ENCODE measurements at regions not wholly inside any gene's neighbourhood (a gene's known extent, or its start where the extent isn't known, plus 50 kb on each side); places are given as distances from the start of the nearest gene placed in this dataset.
A peak's percentile ranks its signal among the peaks of the same experiment; 100 is the strongest.

DNA sequence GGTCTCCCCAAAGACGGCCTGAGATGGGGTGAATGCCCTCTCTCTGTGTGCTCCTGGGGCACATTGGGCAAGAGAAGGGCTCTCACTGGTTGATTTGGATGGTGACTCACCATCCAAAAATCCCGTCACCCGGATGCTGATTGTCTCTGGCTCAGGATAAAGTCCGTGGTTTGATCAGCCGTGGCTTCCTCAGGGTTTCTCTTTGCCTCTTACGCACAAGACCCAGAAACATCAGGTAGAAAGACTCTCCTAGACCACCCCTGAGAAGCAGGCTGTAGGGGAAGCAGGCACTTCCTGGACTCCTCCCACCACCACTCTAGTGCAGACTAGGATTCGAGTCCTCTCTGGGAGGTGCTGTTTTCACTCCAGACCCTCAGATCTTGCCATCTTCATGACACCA is 176.1 kb upstream of the NCAM1 start:
- Mint-ChIP-seq H3K27me3 (ENCODE audit: low read depth in 3 of 3) (peaks cover 2 to 7% (median 7%) of the 10 kb centered on the region in 3 donors), H3K4me1 (no peaks in the 10 kb centered on the region), H3K36me3 (no peaks in the 10 kb centered on the region), H3K4me3 (no peak overlapping the region), H3K27ac (peak overlapping the region in 1 of 7 donors; percentile 57), H3K9me3 (peaks cover 0 to 2% (median 0%) of the 10 kb centered on the region in 7 donors)
- no peak overlapping the region for H3K4me3 ChIP-seq (replicated peaks in 1 of 3; ENCODE audit: low read depth in 2 of 3, low read length in 3 of 3)
- H3K27ac ChIP-seq (ENCODE audit: low read depth in 1 of 2, low read length in 2 of 2), result no peak overlapping the region
- no peak overlapping the region for H3K4me2 ChIP-seq (replicated peaks; ENCODE audit: extremely low read depth, low read length, poor library complexity, severe bottlenecking)
- intact Hi-C loops (cut with micrococcal nuclease), result no loop called here
- DNase-seq, result no peak
- H3K36me3 ChIP-seq (replicated peaks in 1 of 2; ENCODE audit: control insufficient read depth in 1 of 2, insufficient read depth in 2 of 2, low read length in 2 of 2), result no peaks in the 10 kb centered on the region
- TF ChIP-seq, protein P1, sequence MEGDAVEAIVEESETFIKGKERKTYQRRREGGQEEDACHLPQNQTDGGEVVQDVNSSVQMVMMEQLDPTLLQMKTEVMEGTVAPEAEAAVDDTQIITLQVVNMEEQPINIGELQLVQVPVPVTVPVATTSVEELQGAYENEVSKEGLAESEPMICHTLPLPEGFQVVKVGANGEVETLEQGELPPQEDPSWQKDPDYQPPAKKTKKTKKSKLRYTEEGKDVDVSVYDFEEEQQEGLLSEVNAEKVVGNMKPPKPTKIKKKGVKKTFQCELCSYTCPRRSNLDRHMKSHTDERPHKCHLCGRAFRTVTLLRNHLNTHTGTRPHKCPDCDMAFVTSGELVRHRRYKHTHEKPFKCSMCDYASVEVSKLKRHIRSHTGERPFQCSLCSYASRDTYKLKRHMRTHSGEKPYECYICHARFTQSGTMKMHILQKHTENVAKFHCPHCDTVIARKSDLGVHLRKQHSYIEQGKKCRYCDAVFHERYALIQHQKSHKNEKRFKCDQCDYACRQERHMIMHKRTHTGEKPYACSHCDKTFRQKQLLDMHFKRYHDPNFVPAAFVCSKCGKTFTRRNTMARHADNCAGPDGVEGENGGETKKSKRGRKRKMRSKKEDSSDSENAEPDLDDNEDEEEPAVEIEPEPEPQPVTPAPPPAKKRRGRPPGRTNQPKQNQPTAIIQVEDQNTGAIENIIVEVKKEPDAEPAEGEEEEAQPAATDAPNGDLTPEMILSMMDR (IDR thresholded peaks at IDR 0.05), result no peak
- H4K20me1 ChIP-seq (ENCODE audit: insufficient read depth, low read length), result no peaks in the 10 kb centered on the region
- H3K27me3 ChIP-seq (ENCODE audit: control insufficient read depth in 2 of 2, insufficient read depth in 2 of 2, low read length in 2 of 2), result peaks cover 0 to 2% of the 10 kb centered on the region in 2 donors
- H3K4me1 ChIP-seq (ENCODE audit: control insufficient read depth in 1 of 2, insufficient read depth in 2 of 2, low read length in 2 of 2), result no peaks in the 10 kb centered on the region
- 49% methylated on average over 6 of the region's 7 CpGs for WGBS (ENCODE audit: insufficient coverage)
- H3K9me3 ChIP-seq (replicated peaks in 1 of 2; ENCODE audit: control insufficient read depth in 1 of 2, insufficient read depth in 1 of 2, low read length in 2 of 2), result no peaks in the 10 kb centered on the region
- H3K9ac ChIP-seq (ENCODE audit: insufficient read depth, low read length, poor library complexity, severe bottlenecking), result no peak overlapping the region
- no peak overlapping the region for H2AFZ ChIP-seq (ENCODE audit: insufficient read depth, low read depth, low read length, poor library complexity, severe bottlenecking)
- H3K79me2 ChIP-seq (ENCODE audit: insufficient read depth, low read length), result no peaks in the 10 kb centered on the region

DNA sequence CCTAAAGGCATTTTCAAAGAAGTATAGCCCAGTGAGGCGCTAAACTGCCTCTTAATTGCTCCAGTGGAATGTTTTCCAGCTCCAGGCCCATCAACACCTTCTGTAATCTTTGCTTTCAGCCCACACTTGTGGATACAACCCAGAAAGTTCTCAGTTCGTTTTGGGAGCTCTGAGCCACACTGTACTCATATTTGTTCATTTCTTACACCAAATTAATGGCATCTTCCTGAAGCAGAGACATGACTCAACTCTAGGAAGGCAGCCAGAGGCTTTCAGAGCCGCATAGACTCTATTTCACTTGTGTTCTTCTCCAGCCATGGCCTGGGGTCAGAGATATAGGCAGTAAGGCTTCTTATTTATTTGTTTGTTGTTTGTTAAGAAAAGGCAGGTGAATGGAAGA is 175.5 kb upstream of the NCAM1 start:
- Mint-ChIP-seq H3K27me3 (ENCODE audit: low read depth in 3 of 3) (peaks cover 2 to 7% (median 7%) of the 10 kb centered on the region in 3 donors), H3K4me3 (no peak overlapping the region), H3K9me3 (peaks cover 0 to 2% (median 0%) of the 10 kb centered on the region in 7 donors), H3K36me3 (no peaks in the 10 kb centered on the region), H3K27ac (no peak overlapping the region), H3K4me1 (no peaks in the 10 kb centered on the region)
- no peaks in the 10 kb centered on the region for H3K9me3 ChIP-seq (replicated peaks in 1 of 2; ENCODE audit: control insufficient read depth in 1 of 2, insufficient read depth in 1 of 2, low read length in 2 of 2)
- no peaks in the 10 kb centered on the region for H4K20me1 ChIP-seq (ENCODE audit: insufficient read depth, low read length)
- no peaks in the 10 kb centered on the region for H3K79me2 ChIP-seq (ENCODE audit: insufficient read depth, low read length)
- intact Hi-C loops (cut with micrococcal nuclease), result no loop called here
- no peak overlapping the region for H3K4me3 ChIP-seq (replicated peaks in 1 of 3; ENCODE audit: low read depth in 2 of 3, low read length in 3 of 3)
- no peaks in the 10 kb centered on the region for H3K4me1 ChIP-seq (ENCODE audit: control insufficient read depth in 1 of 2, insufficient read depth in 2 of 2, low read length in 2 of 2)
- H3K36me3 ChIP-seq (replicated peaks in 1 of 2; ENCODE audit: control insufficient read depth in 1 of 2, insufficient read depth in 2 of 2, low read length in 2 of 2), result no peaks in the 10 kb centered on the region
- no peak for DNase-seq
- H3K27ac ChIP-seq (ENCODE audit: low read depth in 1 of 2, low read length in 2 of 2), result no peak overlapping the region
- H3K27me3 ChIP-seq (ENCODE audit: control insufficient read depth in 2 of 2, insufficient read depth in 2 of 2, low read length in 2 of 2), result peaks cover 0 to 2% of the 10 kb centered on the region in 2 donors
- WGBS (ENCODE audit: insufficient coverage), result 97% methylated on average over 3 of the region's 3 CpGs
- TF ChIP-seq, protein P1 (IDR thresholded peaks at IDR 0.05), result no peak
- H3K9ac ChIP-seq (ENCODE audit: insufficient read depth, low read length, poor library complexity, severe bottlenecking), result no peak overlapping the region
- no peak overlapping the region for H2AFZ ChIP-seq (ENCODE audit: insufficient read depth, low read depth, low read length, poor library complexity, severe bottlenecking)
- H3K4me2 ChIP-seq (replicated peaks; ENCODE audit: extremely low read depth, low read length, poor library complexity, severe bottlenecking), result no peak overlapping the region
